ENCODE measurements at regions not wholly inside any gene's neighbourhood (a gene's known extent, or its start where the extent isn't known, plus 50 kb on each side); places are given as distances from the start of the nearest gene placed in this dataset.

GRCh38 chr10:29204070-29204800, 84.6 kb upstream of the LYZL1 start:
- Histone ChIP-seq H3K9me3 (no peaks in the 10 kb centered on the region), H3K4me3 (no peak overlapping the region), H3K27me3 (peaks cover 0 to 24% (median 0%) of the 10 kb centered on the region in 4 donors), H3K27ac (no peak overlapping the region), H3K4me1 (no peaks in the 10 kb centered on the region), H3K36me3 (no peaks in the 10 kb centered on the region)
- no peak for DNase-seq
- intact Hi-C loops (cut with DNase I) = no loop called here
- TF ChIP-seq POLR2A (IDR thresholded peaks at IDR 0.05) = no peak
- TF ChIP-seq, protein P1, sequence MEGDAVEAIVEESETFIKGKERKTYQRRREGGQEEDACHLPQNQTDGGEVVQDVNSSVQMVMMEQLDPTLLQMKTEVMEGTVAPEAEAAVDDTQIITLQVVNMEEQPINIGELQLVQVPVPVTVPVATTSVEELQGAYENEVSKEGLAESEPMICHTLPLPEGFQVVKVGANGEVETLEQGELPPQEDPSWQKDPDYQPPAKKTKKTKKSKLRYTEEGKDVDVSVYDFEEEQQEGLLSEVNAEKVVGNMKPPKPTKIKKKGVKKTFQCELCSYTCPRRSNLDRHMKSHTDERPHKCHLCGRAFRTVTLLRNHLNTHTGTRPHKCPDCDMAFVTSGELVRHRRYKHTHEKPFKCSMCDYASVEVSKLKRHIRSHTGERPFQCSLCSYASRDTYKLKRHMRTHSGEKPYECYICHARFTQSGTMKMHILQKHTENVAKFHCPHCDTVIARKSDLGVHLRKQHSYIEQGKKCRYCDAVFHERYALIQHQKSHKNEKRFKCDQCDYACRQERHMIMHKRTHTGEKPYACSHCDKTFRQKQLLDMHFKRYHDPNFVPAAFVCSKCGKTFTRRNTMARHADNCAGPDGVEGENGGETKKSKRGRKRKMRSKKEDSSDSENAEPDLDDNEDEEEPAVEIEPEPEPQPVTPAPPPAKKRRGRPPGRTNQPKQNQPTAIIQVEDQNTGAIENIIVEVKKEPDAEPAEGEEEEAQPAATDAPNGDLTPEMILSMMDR (IDR thresholded peaks at IDR 0.05) = no peak
- 63 to 65% methylated on average over 6 of the region's 7 CpGs for WGBS, 2 donors

- peaks cover 0 to 8% (median 2%) of the 10 kb centered on the region in 3 donors for H3K9me3 ChIP-seq
- H3K36me3 ChIP-seq = no peaks in the 10 kb centered on the region
- no peaks in the 10 kb centered on the region for H3K4me1 ChIP-seq
- no peak overlapping the region for H3K4me3 ChIP-seq
- no peak for DNase-seq
- H3K27me3 ChIP-seq = peaks cover 0 to 24% (median 0%) of the 10 kb centered on the region in 4 donors
- TF ChIP-seq, protein P1 (IDR thresholded peaks at IDR 0.05) = no peak
- no peak for TF ChIP-seq POLR2A (IDR thresholded peaks at IDR 0.05)
- no peak overlapping the region for H3K27ac ChIP-seq
- WGBS, 2 donors = 35 to 39% methylated on average over 5 of the region's 5 CpGs
- intact Hi-C loops (cut with DNase I) = no loop called here
Measured at GRCh38 chr10:29205787-29206186, 83.1 kb upstream of the LYZL1 start.

GRCh38 chr10:29208845-29209244, 80.0 kb upstream of the LYZL1 start:
- no peak for DNase-seq
- Histone ChIP-seq H3K4me3 (no peak overlapping the region), H3K27me3 (peaks cover 0 to 24% (median 0%) of the 10 kb centered on the region in 4 donors), H3K4me1 (no peaks in the 10 kb centered on the region), H3K9me3 (peaks cover 0 to 8% (median 2%) of the 10 kb centered on the region in 3 donors), H3K27ac (no peak overlapping the region), H3K36me3 (no peaks in the 10 kb centered on the region)
- intact Hi-C loops (cut with DNase I) = no loop called here
- 30 to 33% methylated on average over 2 of the region's 2 CpGs for WGBS, 2 donors
- TF ChIP-seq POLR2A (IDR thresholded peaks at IDR 0.05) = no peak
- TF ChIP-seq, protein P1 (IDR thresholded peaks at IDR 0.05) = no peak

- no peaks in the 10 kb centered on the region for H3K36me3 ChIP-seq
- TF ChIP-seq, protein P1 (IDR thresholded peaks at IDR 0.05) = no peak
- no peak for TF ChIP-seq POLR2A (IDR thresholded peaks at IDR 0.05)
- H3K4me1 ChIP-seq = no peaks in the 10 kb centered on the region
- H3K9me3 ChIP-seq = peaks cover 0 to 8% (median 2%) of the 10 kb centered on the region in 3 donors
- no peak overlapping the region for H3K4me3 ChIP-seq
- peaks cover 0 to 16% (median 0%) of the 10 kb centered on the region in 4 donors for H3K27me3 ChIP-seq
- no peak overlapping the region for H3K27ac ChIP-seq
- DNase-seq = no peak
- intact Hi-C loops (cut with DNase I) = no loop called here
Measured at GRCh38 chr10:29209830-29210229, 79.0 kb upstream of the LYZL1 start.

DNA sequence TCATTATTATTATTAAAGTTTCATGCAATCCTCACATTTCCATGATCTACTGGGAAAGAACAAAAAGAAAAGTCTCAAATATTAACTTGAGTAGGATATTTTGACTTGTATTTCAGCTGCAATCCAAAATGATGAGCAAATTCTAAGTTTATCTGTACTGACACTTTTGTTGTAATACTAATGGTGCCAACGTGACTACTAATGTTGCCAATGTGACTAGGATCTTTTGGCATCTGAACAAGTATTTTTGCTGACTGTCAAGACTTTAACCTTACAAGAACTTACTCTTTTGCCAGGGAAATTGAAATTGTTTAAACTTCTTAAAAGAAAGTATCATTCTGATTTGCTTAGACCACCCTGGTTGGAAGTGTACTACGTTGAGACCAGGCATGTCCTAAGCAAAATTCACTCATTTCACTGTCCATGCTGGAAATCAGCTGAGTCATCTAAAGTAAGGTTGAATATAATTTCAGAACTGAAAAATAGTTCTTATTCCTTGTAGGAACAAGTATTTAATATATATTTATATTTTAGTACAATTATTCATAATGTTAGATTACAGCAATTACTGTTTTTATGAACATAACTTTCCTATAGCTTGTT, 78.5 kb upstream of the LYZL1 start:
- TF ChIP-seq POLR2A (IDR thresholded peaks at IDR 0.05) = no peak
- TF ChIP-seq, protein P1 (IDR thresholded peaks at IDR 0.05) = no peak
- no peak overlapping the region for H3K27ac ChIP-seq
- no peaks in the 10 kb centered on the region for H3K36me3 ChIP-seq
- 38 to 45% methylated on average over 2 of the region's 2 CpGs for WGBS, 2 donors
- no peak for DNase-seq
- no peak overlapping the region for H3K4me3 ChIP-seq
- H3K4me1 ChIP-seq = no peaks in the 10 kb centered on the region
- H3K27me3 ChIP-seq = peaks cover 0 to 14% (median 0%) of the 10 kb centered on the region in 4 donors
- peaks cover 0 to 8% (median 2%) of the 10 kb centered on the region in 3 donors for H3K9me3 ChIP-seq
- intact Hi-C loops (cut with DNase I) = no loop called here

Data from esophagus squamous epithelium (tissue), 5 donors.